GM21423 (cell line): ENCODE measurements at regions not wholly inside any gene's neighbourhood (a gene's known extent, or its start where the extent isn't known, plus 50 kb on each side); places are given as distances from the start of the nearest gene placed in this dataset.
A peak's percentile ranks its signal among the peaks of the same experiment; 100 is the strongest.
"Not testable (repeated sequence)": the region's sequence is repeated elsewhere in the genome, so short reads cannot be mapped to it uniquely, and the experiment has no call there.

Experiments used
- ATAC-seq: cut with Tn5 transposase; IDR thresholded peaks from one replicate; pipeline ENCODE4 v1.9.1; 2021; ENCODE audit warnings: mild to moderate bottlenecking, moderate library complexity; ENCODE audit not compliant: unreplicated experiment

DNA sequence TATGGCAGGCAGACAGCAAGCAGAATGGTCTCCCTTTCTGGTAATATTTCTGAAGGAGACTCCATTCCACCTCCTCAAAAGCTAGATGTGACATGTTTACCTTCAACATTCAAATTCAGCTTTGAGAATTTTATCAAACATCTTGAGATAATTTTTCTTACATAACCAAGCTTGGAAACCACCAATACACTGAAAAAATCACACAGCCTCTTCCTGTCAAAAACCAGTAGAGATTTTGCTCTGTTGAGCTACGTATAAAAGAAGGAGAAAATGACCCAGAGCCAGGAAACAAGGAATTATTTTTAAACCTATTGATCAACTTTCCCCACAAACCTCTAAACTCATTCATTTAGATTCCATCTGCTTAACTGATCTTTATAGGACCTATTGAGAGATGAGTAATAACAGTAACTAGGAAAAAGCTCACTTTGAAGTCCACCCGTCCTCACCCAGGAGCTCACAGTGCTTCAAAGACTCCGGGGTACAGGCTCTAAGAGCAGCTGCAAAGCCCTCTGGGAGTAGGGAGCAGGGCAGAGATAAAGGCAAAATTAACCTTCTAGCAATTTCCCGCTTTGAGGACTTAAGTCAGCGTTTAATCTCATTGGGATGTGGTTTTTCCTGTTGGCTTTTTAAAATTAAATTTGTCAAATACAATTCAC lies 318.2 kb upstream of the RASGEF1B start:
- ATAC-seq = no peak

DNA sequence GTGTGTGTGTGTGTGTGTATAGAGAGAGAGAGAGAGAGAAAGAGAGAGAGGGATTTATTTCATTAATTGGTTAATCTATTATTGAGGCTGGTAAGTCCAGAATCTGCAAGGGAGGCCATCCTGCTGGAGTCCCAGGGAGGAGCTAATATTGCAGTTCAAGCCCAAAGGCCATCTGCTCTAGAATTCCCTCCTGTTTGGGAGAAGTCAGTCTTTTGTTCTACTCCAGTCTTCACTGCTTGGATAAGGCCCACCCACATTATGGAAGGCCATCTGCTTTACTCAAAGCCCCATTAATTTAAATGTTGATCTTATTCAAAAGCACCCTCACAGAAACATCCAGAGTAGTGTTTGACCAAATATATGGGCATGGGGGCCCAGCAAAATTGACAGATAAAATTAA lies 317.5 kb upstream of the RASGEF1B start:
- ATAC-seq = no peak

DNA sequence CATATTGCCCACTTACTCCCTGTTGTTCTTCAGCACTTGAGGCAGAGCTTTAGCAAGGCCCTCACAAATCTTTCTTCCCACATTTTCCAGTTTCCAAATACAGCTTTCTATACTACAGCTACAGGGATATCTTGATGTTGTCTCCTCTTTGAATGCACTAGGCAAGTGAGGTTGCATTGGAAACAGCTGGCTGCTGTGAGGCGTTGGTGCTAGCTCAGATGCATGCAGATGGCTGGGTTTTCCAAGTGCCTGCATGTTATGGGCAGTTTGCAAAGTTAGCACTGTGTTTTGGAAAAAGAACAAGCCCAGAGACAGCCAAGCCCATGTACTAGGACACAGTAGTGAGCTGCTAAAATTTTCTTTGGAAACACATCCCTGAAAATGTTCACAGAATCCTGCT lies 315.1 kb upstream of the RASGEF1B start:
- no peak for ATAC-seq

DNA sequence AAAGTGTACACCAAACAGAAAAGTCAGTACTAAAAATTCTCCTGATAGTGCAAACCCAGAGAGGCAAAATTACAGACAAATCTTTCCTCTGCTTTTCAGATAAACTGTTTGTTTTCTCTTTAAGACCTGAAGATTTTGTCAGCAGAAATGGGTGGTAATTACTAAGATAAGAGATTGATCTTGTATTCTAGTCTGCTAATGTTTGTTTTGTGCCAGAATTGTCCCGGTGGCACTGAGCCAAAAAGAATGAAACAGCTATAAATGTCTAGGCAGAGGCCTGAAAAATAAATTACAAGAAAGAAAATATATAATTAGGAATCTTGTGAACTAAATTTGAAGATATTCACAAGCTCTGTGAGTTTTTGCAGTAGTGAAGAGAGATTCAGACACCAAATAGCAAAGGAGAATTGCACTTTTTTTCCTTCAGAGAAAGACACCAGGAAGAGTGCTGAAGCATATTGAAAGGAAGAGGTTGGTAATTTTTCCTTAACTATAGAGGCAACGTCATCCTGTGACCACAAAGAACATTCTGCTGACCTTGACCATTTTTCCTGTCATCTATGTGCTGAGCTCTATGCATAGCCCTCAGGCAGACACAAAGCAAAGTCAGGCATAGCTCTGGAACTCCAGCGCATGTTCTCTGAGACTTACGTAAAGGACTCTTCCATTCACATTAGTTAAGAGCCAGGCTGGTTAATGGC lies 314.5 kb upstream of the RASGEF1B start:
- ATAC-seq = no peak

GRCh38 chr4:81785338-81785737 lies 313.6 kb upstream of the RASGEF1B start:
- no peak for ATAC-seq

GRCh38 chr4:81783558-81783957 lies 311.9 kb upstream of the RASGEF1B start:
- ATAC-seq = no peak

GRCh38 chr4:81781799-81782198 lies 310.1 kb upstream of the RASGEF1B start:
- no peak for ATAC-seq

GRCh38 chr4:81777718-81778117 lies 306.0 kb upstream of the RASGEF1B start:
- ATAC-seq = not testable (repeated sequence)

DNA sequence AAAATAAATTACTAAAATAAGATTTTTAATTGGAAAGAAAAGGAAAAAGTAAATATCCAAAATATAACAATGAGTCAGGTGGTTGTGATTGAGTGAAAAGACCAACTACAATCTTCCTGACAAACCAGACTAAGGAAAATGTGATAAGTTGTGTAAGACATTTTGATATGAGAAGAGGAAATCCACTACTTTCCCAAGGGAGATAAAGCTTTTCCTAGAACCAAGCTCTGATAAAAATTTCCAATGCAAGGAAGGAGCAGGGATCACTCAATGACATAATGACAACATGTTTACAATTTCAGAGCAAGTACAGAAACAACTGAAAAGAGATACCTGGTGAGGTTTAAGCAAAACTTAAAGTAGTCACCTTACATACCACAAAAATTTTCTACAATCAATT lies 305.1 kb upstream of the RASGEF1B start:
- ATAC-seq = no peak

- ATAC-seq = no peak
These were observed 301.9 kb upstream of the RASGEF1B start for GRCh38 chr4:81773557-81773956.

DNA sequence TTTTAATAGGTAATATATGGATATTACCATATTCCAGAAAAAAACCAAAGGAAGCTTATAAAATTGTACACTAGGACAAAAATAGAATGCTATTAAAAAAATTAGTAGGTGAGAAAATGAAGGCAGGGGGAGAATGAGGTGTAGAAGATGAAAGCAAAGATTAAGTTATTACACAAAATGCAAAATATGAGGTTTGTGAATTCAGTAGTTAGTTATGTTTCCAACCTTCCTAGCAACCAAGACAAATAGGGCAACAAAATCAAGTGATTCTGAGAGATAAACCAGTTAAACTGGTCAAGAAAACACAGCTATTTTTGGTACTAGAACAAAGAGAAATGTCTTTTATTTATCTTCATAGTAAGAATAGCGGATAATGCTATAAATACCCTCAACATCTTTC lies 300.0 kb upstream of the RASGEF1B start:
- ATAC-seq = no peak

- no peak for ATAC-seq
These were observed 297.5 kb upstream of the RASGEF1B start for GRCh38 chr4:81769244-81769643.

GRCh38 chr4:81758574-81759264 lies 287.0 kb upstream of the RASGEF1B start:
- no peak for ATAC-seq

DNA sequence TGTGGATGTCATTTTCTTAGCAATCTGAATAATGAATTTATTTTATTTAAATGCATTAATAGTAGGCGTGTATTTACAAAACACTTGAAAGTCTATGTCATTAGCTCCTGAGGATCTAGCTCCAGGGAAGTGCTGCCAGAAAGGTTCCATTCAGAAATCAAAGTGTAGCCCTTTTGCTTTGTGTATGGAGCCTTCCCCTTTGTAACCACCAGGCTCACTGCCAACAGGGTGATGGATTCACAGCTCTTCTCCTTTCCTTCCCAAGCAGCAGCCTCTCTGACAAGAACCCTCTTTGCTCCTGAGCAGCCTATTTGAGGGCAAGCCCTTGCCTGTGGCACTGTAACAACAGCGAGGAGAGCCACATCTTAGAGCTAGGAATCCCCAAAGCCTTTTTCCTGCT lies 286.0 kb upstream of the RASGEF1B start:
- ATAC-seq = no peak

DNA sequence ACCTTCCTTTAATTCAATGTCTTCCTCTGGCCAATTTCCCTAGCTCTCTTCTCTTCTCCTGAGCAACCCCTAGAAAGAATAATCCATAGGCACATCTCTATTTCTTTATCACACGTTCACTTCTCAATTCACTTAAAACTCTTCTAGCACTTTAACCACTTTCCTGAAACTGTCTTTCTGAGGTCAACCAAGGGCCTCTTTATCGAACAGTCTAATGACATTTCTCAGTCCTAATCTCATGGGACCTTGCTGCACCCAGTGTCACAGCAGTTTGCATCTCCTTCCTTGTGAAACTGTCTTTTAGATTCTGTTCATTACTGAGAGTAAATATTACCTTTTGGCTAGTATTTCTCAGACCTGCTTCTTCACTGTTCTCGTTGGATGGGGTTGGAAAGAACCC lies 285.3 kb upstream of the RASGEF1B start:
- peak; percentile 96 for ATAC-seq

- no peak for ATAC-seq
These were observed 284.3 kb upstream of the RASGEF1B start for GRCh38 chr4:81756042-81756441.

DNA sequence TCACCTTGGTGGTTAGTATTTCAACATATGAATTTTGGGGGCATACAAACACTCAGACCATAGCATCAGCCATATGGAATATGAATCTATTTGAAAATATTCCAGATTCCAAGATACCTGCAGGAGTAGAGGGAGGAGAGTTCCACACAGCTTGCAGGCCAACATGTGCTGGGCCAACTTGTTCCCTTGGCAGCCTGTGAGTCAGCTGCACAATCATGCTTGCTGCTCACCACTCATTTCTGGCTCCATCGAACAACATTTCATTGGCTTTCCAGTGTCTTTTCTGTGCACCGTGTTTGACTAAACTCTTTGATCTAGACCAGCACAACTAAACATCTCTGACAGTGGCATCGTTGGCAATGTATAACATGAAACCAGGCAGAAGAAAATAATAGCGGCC lies 282.5 kb upstream of the RASGEF1B start:
- ATAC-seq = no peak

GRCh38 chr4:81751531-81752289 lies 280.0 kb upstream of the RASGEF1B start:
- ATAC-seq = no peak

GRCh38 chr4:81747242-81747930 lies 275.7 kb upstream of the RASGEF1B start:
- no peak for ATAC-seq

DNA sequence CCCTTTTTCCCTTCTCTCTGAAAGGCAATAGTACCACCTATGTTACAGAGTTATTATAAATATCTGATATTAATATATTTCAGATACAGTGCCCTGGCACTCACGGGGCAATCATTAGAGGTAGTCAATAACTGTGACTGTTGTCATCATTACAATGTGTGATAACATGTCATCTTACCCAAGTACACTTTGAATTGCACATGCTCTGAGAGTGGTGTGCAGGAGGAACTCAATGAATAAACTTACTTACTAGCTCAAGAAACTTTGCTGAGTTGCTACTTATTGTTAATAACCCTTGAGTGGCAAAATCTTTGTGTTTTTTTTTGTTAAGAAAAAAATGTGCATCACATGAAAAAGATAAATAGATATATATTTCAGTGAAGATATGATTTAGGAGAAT lies 275.1 kb upstream of the RASGEF1B start:
- ATAC-seq = no peak

- ATAC-seq = no peak
These were observed 274.4 kb upstream of the RASGEF1B start for GRCh38 chr4:81746071-81746470.
